EL (cell line): ENCODE measurements at regions not wholly inside any gene's neighbourhood (a gene's known extent, or its start where the extent isn't known, plus 50 kb on each side); places are given as distances from the start of the nearest gene placed in this dataset.

Experiments
- DNase-seq: peaks from one replicate; pipeline ENCODE4 v3.0.0-alpha.2; 2016

GRCh38 chr3:72483554-72484104, 364.6 kb downstream of the SHQ1 start:
- no peak for DNase-seq

- peak; percentile 87 for DNase-seq
Observed at GRCh38 chr3:72482589-72483321, 365.5 kb downstream of the SHQ1 start.

- peak; percentile 14 for DNase-seq
Observed at GRCh38 chr3:72481542-72481941, 366.7 kb downstream of the SHQ1 start.

- DNase-seq, result no peak
Observed at GRCh38 chr3:72480366-72480765, 367.9 kb downstream of the SHQ1 start.

- DNase-seq, result no peak
Observed at GRCh38 chr3:72479651-72480215, 368.5 kb downstream of the SHQ1 start.

- DNase-seq, result no peak
Observed at GRCh38 chr3:72476139-72476483, 372.1 kb downstream of the SHQ1 start.

GRCh38 chr3:72475258-72476138, 372.7 kb downstream of the SHQ1 start:
- no peak for DNase-seq

GRCh38 chr3:72474775-72475174, 373.5 kb downstream of the SHQ1 start:
- no peak for DNase-seq

- no peak for DNase-seq
Observed at GRCh38 chr3:72473156-72473555, 375.1 kb downstream of the SHQ1 start.

GRCh38 chr3:72470904-72471417, 377.3 kb downstream of the SHQ1 start:
- DNase-seq, result no peak

GRCh38 chr3:72465853-72466252, 382.4 kb downstream of the SHQ1 start:
- DNase-seq, result no peak

GRCh38 chr3:72463083-72463482, 385.2 kb downstream of the SHQ1 start:
- DNase-seq, result no peak

GRCh38 chr3:72462595-72463011, 385.6 kb downstream of the SHQ1 start:
- no peak for DNase-seq

- no peak for DNase-seq
Observed at GRCh38 chr3:72461787-72462186, 386.5 kb downstream of the SHQ1 start.

- no peak for DNase-seq
Observed at GRCh38 chr3:72460205-72461174, 387.8 kb downstream of the SHQ1 start.

GRCh38 chr3:72459588-72459987, 388.7 kb downstream of the SHQ1 start:
- DNase-seq, result no peak

GRCh38 chr3:72458375-72458774, 389.9 kb downstream of the SHQ1 start:
- no peak for DNase-seq

GRCh38 chr3:72454441-72454840, 393.8 kb downstream of the SHQ1 start:
- DNase-seq, result no peak

GRCh38 chr3:72453706-72454105, 394.5 kb downstream of the SHQ1 start:
- peak; percentile 32 for DNase-seq

GRCh38 chr3:72452745-72453144, 395.5 kb downstream of the SHQ1 start:
- no peak for DNase-seq

- DNase-seq, result no peak
Observed at GRCh38 chr3:72451841-72452240, 396.4 kb downstream of the SHQ1 start.

GRCh38 chr3:72449551-72449950, 398.7 kb downstream of the SHQ1 start:
- no peak for DNase-seq
